GM23338 (cell line): ENCODE measurements at regions not wholly inside any gene's neighbourhood (a gene's known extent, or its start where the extent isn't known, plus 50 kb on each side); places are given as distances from the start of the nearest gene placed in this dataset.

Experiments used
- ATAC-seq: fragments of 200-7000 bp; cut with Tn5 transposase; 3 replicates; pipeline ENCODE4 v1.9.1; 2020
- DNase-seq: peaks from one replicate; pipeline ENCODE4 v3.0.0-alpha.2; 2015; ENCODE audit warnings: low spot score
- H2AFZ ChIP-seq: fragments of 200-600 bp; sonication (generic); 2 replicates; pipeline ENCODE4 v1.8.0; 2016; ENCODE audit warnings: antibody characterized with exemption, mild to moderate bottlenecking, moderate library complexity
- H3F3A ChIP-seq: fragments of 200-600 bp; sonication (generic); replicated peaks from 2 replicates; pipeline ENCODE4 v1.8.0; 2017; ENCODE audit warnings: antibody characterized with exemption, mixed run types, low read depth
- H3K27ac ChIP-seq: fragments of 200-600 bp; sonication (generic); 2 replicates; pipeline ENCODE4 v1.6.1; 2016; ENCODE audit warnings: low read depth
- H3K27me3 ChIP-seq: fragments of 200-600 bp; sonication (generic); 2 replicates; pipeline ENCODE4 v1.8.0; 2016; ENCODE audit warnings: mild to moderate bottlenecking, mixed run types, moderate library complexity; ENCODE audit not compliant: insufficient read depth
- H3K36me3 ChIP-seq: fragments of 200-600 bp; sonication (generic); 2 replicates; pipeline ENCODE4 v1.8.0; 2016; ENCODE audit warnings: mild to moderate bottlenecking; ENCODE audit not compliant: insufficient read depth
- H3K4me1 ChIP-seq: fragments of 200-600 bp; sonication (generic); 2 replicates; pipeline ENCODE4 v1.8.0; 2016; ENCODE audit warnings: mild to moderate bottlenecking, moderate library complexity; ENCODE audit not compliant: insufficient read depth
- H3K4me2 ChIP-seq: fragments of 200-600 bp; sonication (generic); 2 replicates; pipeline ENCODE4 v1.7.1; 2017; ENCODE audit warnings: mixed run types
- H3K4me3 ChIP-seq: fragments of 200-600 bp; sonication (generic); 2 replicates; pipeline ENCODE4 v1.6.1; 2016; ENCODE audit warnings: mixed run types
- H3K79me2 ChIP-seq: fragments of 200-600 bp; sonication (generic); replicated peaks from 2 replicates; pipeline ENCODE4 v1.8.0; 2017; ENCODE audit warnings: mild to moderate bottlenecking; ENCODE audit not compliant: insufficient read depth
- H3K9me2 ChIP-seq: fragments of 200-600 bp; sonication (generic); 2 replicates; pipeline ENCODE4 v1.8.0; 2017; ENCODE audit not compliant: insufficient read depth
- H4K20me1 ChIP-seq: fragments of 200-600 bp; sonication (generic); replicated peaks from 2 replicates; pipeline ENCODE4 v1.8.0; 2017; ENCODE audit warnings: mild to moderate bottlenecking; ENCODE audit not compliant: insufficient read depth
- H3K27ac Mint-ChIP-seq: 2 replicates; pipeline ENCODE4 v1.8.0; 2020; ENCODE audit warnings: inconsistent platforms, mild to moderate bottlenecking, moderate library complexity, mixed read lengths
- H3K27me3 Mint-ChIP-seq: 3 replicates; pipeline ENCODE4 v1.8.0; 2022; ENCODE audit warnings: low read depth, mild to moderate bottlenecking, moderate library complexity, mixed read lengths, inconsistent platforms; ENCODE audit not compliant: insufficient read depth, poor library complexity
- H3K36me3 Mint-ChIP-seq: 3 replicates; pipeline ENCODE4 v1.8.0; 2021; ENCODE audit warnings: low read depth, mild to moderate bottlenecking, inconsistent platforms, moderate library complexity, mixed read lengths
- H3K4me1 Mint-ChIP-seq: 3 replicates; pipeline ENCODE4 v1.8.0; 2020; ENCODE audit warnings: mild to moderate bottlenecking, inconsistent platforms, mixed read lengths
- H3K4me3 Mint-ChIP-seq: 3 replicates; pipeline ENCODE4 v1.8.0; 2021; ENCODE audit warnings: moderate library complexity, mild to moderate bottlenecking, inconsistent platforms, mixed read lengths
- H3K9me3 Mint-ChIP-seq: 3 replicates; pipeline ENCODE4 v1.8.0; 2020; ENCODE audit warnings: moderate library complexity, mild to moderate bottlenecking, inconsistent platforms, mixed read lengths
- CREB1 ChIP-seq: fragments of 250-450 bp; sonication (Bioruptor Pico); IDR thresholded peaks from 2 replicates; pipeline ENCODE4 v1.5.0; 2020; ENCODE audit warnings: low read depth, mild to moderate bottlenecking, moderate library complexity
- EZH2phosphoT487 ChIP-seq: fragments of 200-600 bp; sonication (generic); IDR thresholded peaks from one replicate; pipeline ENCODE4 v1.8.1; 2018; ENCODE audit warnings: antibody characterized with exemption; ENCODE audit not compliant: unreplicated experiment
- JUNB ChIP-seq: IDR thresholded peaks from one replicate; pipeline ENCODE4 v1.6.1; 2016; ENCODE audit warnings: antibody characterized with exemption; ENCODE audit not compliant: unreplicated experiment
- NANOG ChIP-seq: IDR thresholded peaks from 2 replicates; pipeline ENCODE4 v1.6.1; 2016; ENCODE audit warnings: antibody characterized with exemption, borderline replicate concordance
- POLR2AphosphoS5 ChIP-seq: IDR thresholded peaks from 2 replicates; pipeline ENCODE4 v1.6.1; 2016; ENCODE audit warnings: antibody characterized with exemption, low read depth
- ZNF114 ChIP-seq: fragments of 250-450 bp; sonication (Bioruptor Pico); IDR thresholded peaks from 2 replicates; pipeline ENCODE4 v1.5.0; 2020; ENCODE audit warnings: mild to moderate bottlenecking, moderate library complexity
- ZNF331 ChIP-seq: fragments of 250-450 bp; sonication (Bioruptor Pico); IDR thresholded peaks from 2 replicates; pipeline ENCODE4 v1.5.0; 2020; ENCODE audit warnings: low read depth, mild to moderate bottlenecking, moderate library complexity
- ZNF462 ChIP-seq: fragments of 250-450 bp; sonication (Bioruptor Pico); IDR thresholded peaks from 2 replicates; pipeline ENCODE4 v1.5.0; 2020; ENCODE audit warnings: mild to moderate bottlenecking, moderate library complexity

- TF ChIP-seq ZNF462 (CRISPR knock-in tag) (no peak), ZNF114 (CRISPR knock-in tag) (no peak)
These were observed 2158.6 kb upstream of the TENM3 start (continued) for GRCh38 chr4:180084561-180084960.

- H3K27ac Mint-ChIP-seq, result no peak overlapping the region
- no peaks in the 10 kb centered on the region for H3F3A ChIP-seq
- no peaks in the 10 kb centered on the region for H3K27me3 ChIP-seq
- DNase-seq, result no peak
- H3K4me3 Mint-ChIP-seq, result no peak overlapping the region
- no peak for TF ChIP-seq POLR2AphosphoS5
- no peak for TF ChIP-seq NANOG
- no peak for TF ChIP-seq ZNF331 (CRISPR knock-in tag)
- TF ChIP-seq CREB1 (CRISPR knock-in tag), result no peak
- no peak for TF ChIP-seq JUNB
- no peak for TF ChIP-seq EZH2phosphoT487
- no peak overlapping the region for H3K4me3 ChIP-seq
- H3K27ac ChIP-seq, result no peak overlapping the region
- H4K20me1 ChIP-seq, result no peaks in the 10 kb centered on the region
- no peaks in the 10 kb centered on the region for H3K36me3 ChIP-seq
- no peak overlapping the region for H2AFZ ChIP-seq
- H3K4me2 ChIP-seq, result no peak overlapping the region
- H3K27me3 Mint-ChIP-seq, result peaks cover 2% of the 10 kb centered on the region
- H3K36me3 Mint-ChIP-seq, result no peaks in the 10 kb centered on the region
- ATAC-seq, result no peak
- no peaks in the 10 kb centered on the region for H3K4me1 ChIP-seq
- no peaks in the 10 kb centered on the region for H3K9me3 Mint-ChIP-seq
- no peaks in the 10 kb centered on the region for H3K9me2 ChIP-seq
- H3K79me2 ChIP-seq, result no peaks in the 10 kb centered on the region
- H3K4me1 Mint-ChIP-seq, result peaks cover 6% of the 10 kb centered on the region; the same call in 2 of the 3 replicates
These were observed 2156.6 kb upstream of the TENM3 start for GRCh38 chr4:180086480-180087190.
